Activated T-cell treated with anti-CD3 and anti-CD28 coated beads, Interleukin-2, amount 50 U/mL, for 24 hours (primary cell): ENCODE measurements at regions not wholly inside any gene's neighbourhood (a gene's known extent, or its start where the extent isn't known, plus 50 kb on each side); places are given as distances from the start of the nearest gene placed in this dataset.

Source experiments
- DNase-seq: peaks from one replicate; pipeline ENCODE4 v3.0.0-alpha.2; 2020
- H3K27ac Mint-ChIP-seq: 2 replicates; pipeline ENCODE4 v1.8.0; 2020; ENCODE audit warnings: mild to moderate bottlenecking, mixed read lengths
- H3K27me3 Mint-ChIP-seq: 2 replicates; pipeline ENCODE4 v1.8.0; 2020; ENCODE audit warnings: mixed read lengths
- H3K36me3 Mint-ChIP-seq: 2 replicates; pipeline ENCODE4 v1.8.0; 2020; ENCODE audit warnings: low read depth, mixed read lengths
- H3K4me1 Mint-ChIP-seq: 2 replicates; pipeline ENCODE4 v1.8.0; 2020; ENCODE audit warnings: low read depth, mixed read lengths
- H3K4me3 Mint-ChIP-seq: 2 replicates; pipeline ENCODE4 v1.8.0; 2020; ENCODE audit warnings: mild to moderate bottlenecking, moderate library complexity, mixed read lengths
- H3K9me3 Mint-ChIP-seq: 2 replicates; pipeline ENCODE4 v1.8.0; 2020; ENCODE audit warnings: mixed read lengths

GRCh38 chr2:118309946-118310680 is 221.8 kb downstream of the INSIG2 start:
- Mint-ChIP-seq H3K4me1 (peaks cover 10% of the 10 kb centered on the region), H3K27ac (peak overlapping the region; percentile 92), H3K27me3 (peaks cover 3% of the 10 kb centered on the region), H3K4me3 (peak overlapping the region; percentile 79), H3K36me3 (no peaks in the 10 kb centered on the region), H3K9me3 (no peaks in the 10 kb centered on the region)
- peak; percentile 77 for DNase-seq

DNA sequence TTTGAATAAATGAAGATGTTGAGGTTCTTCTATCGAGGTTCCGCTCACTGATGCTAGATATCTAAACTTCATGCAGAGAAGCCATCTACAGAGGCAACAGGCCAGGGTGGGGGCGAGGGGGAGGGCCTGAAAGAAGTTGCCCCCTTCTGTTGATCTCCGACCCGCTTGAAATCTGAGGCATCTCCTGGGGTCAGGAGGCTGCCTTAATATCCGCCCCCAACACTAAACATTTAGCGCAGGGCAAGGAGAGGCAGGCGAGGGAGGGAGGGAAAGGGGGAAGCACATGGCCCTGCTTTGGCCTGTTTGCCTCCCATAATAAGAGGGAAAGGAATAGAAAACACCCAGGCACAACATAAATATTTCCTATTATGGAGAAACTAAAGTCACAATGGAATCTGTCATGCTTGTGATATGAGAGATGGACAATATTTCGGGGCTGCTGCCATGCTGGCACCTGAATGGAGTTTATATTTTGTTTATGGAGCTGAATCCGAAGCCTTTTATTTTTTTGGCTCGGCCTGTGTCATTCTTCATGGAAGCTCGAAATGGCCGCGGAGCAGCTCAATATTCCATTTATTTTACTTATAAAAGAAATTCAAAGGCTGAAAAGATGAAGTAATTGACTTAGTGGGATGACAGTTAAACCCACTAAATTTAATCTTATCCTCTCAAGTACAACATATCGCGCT is 221.1 kb downstream of the INSIG2 start:
- Mint-ChIP-seq H3K9me3 (no peaks in the 10 kb centered on the region), H3K27me3 (peaks cover 3% of the 10 kb centered on the region), H3K36me3 (no peaks in the 10 kb centered on the region), H3K4me3 (peak overlapping the region; percentile 79), H3K4me1 (peaks cover 10% of the 10 kb centered on the region), H3K27ac (peak overlapping the region; percentile 92)
- DNase-seq, result no peak

GRCh38 chr2:118307864-118308263 is 219.6 kb downstream of the INSIG2 start:
- no peaks in the 10 kb centered on the region for H3K36me3 Mint-ChIP-seq
- no peak overlapping the region for H3K4me3 Mint-ChIP-seq
- H3K4me1 Mint-ChIP-seq, result peaks cover 10% of the 10 kb centered on the region
- peaks cover 3% of the 10 kb centered on the region for H3K27me3 Mint-ChIP-seq
- H3K9me3 Mint-ChIP-seq, result no peaks in the 10 kb centered on the region
- no peak overlapping the region for H3K27ac Mint-ChIP-seq
- DNase-seq, result no peak

DNA sequence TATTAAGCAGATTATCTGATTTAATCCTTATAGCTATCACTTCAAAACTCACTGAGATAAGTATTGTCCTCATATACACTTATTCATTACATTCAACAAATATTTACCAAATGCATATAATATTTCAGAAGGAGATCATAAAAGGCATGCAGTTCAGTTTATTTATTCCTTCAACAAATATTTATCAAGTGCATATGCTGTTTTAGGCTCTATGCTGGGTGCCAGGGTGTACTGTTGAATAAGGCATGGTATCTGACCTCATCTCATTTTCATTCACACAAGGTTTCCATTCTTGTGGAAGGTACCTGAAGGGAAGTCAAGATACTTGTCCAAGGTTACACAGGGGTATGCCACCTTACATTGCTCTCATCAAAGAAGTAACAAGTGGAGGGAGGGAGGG is 213.0 kb downstream of the INSIG2 start:
- Mint-ChIP-seq H3K9me3 (no peaks in the 10 kb centered on the region), H3K4me3 (no peak overlapping the region), H3K4me1 (no peaks in the 10 kb centered on the region), H3K27me3 (peaks cover 38% of the 10 kb centered on the region), H3K27ac (no peak overlapping the region), H3K36me3 (no peaks in the 10 kb centered on the region)
- no peak for DNase-seq

- peaks cover 42% of the 10 kb centered on the region for H3K27me3 Mint-ChIP-seq
- no peaks in the 10 kb centered on the region for H3K9me3 Mint-ChIP-seq
- H3K36me3 Mint-ChIP-seq, result no peaks in the 10 kb centered on the region
- no peak for DNase-seq
- H3K4me1 Mint-ChIP-seq, result no peaks in the 10 kb centered on the region
- no peak overlapping the region for H3K4me3 Mint-ChIP-seq
- H3K27ac Mint-ChIP-seq, result no peak overlapping the region
Measured at GRCh38 chr2:118300832-118301231, 212.6 kb downstream of the INSIG2 start.

GRCh38 chr2:118296663-118297062 is 208.4 kb downstream of the INSIG2 start:
- Mint-ChIP-seq H3K4me3 (no peak overlapping the region), H3K27ac (no peak overlapping the region), H3K4me1 (no peaks in the 10 kb centered on the region), H3K27me3 (peaks cover 55% of the 10 kb centered on the region), H3K36me3 (no peaks in the 10 kb centered on the region), H3K9me3 (no peaks in the 10 kb centered on the region)
- no peak for DNase-seq

DNA sequence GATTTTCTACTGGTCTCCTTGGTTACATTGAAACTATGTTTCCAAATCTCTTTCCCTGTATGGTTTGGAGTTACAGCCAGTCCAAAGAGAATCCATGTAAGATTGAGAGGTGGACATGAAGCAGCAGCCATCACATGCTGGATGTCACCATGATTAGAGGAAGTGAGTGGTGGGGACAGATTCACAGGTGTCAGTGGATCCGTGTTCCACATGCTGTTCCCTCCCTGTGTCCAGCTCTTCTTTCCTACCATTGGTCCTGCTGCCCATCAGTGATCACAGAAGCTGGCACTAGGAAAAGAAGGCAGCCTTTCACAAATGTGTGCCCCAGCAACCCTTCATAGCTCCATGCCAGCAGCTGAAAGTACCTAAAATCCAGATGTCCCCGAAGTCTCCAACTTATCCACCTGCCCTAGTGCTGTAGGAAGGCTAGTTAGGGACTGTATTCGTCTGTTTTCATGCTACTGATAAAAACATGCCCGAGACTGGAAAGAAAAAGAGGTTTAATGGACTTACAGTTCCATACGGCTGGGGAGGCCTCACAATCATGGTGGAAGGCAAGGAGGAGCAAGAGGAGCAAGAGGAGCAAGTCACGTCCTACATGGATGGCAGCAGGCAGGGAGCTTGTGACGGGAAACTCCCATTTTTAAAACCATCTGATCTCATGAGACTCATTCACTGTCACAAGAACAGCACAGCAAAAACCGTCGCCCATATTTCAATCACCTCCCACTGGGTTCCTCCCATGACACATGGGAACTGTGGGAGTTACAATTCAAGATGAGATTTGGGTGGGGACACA is 207.5 kb downstream of the INSIG2 start:
- no peaks in the 10 kb centered on the region for H3K9me3 Mint-ChIP-seq
- H3K4me3 Mint-ChIP-seq, result no peak overlapping the region
- H3K36me3 Mint-ChIP-seq, result no peaks in the 10 kb centered on the region
- H3K27ac Mint-ChIP-seq, result no peak overlapping the region
- H3K4me1 Mint-ChIP-seq, result no peaks in the 10 kb centered on the region
- no peak for DNase-seq
- peaks cover 51% of the 10 kb centered on the region for H3K27me3 Mint-ChIP-seq

DNA sequence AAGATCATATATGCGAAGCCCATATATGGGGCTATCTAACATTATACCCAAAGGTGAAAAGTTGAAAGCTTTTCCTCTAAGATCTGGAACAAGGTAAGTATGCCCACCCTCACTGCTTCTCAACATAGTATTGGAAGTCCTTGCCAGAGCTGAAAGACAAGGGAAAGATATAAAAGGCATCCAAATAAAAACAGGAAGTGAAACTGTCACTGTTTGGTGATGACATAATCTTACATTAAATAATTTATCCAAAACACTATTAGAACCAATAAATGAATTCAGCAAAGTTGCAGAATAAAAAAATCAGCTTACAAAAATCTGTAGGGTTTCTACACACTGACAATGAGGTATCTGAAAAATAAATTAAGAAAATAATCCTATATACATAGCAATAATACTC is 205.8 kb downstream of the INSIG2 start:
- no peak overlapping the region for H3K27ac Mint-ChIP-seq
- peaks cover 43% of the 10 kb centered on the region for H3K27me3 Mint-ChIP-seq
- DNase-seq, result no peak

DNA sequence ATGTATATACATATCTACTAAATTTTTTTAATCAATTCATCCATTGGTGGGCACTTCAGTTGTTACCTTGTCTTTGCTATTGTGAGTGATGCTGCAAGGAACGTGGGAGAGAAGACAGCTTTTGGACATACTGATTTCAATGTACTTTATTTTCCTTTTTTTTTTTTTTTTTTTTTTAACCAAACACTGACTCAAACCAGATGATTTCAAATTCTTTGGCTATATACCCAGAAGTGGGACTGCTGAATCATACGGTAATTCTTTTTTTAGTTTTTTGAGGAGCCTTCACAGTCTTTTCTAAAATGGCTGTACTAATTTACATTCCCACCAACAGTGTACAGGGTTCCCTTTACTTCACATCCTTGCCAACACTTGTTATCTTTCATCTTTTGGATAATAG is 204.7 kb downstream of the INSIG2 start:
- Mint-ChIP-seq H3K36me3 (no peaks in the 10 kb centered on the region), H3K27me3 (peaks cover 36% of the 10 kb centered on the region), H3K27ac (no peak overlapping the region), H3K4me1 (no peaks in the 10 kb centered on the region), H3K9me3 (no peaks in the 10 kb centered on the region), H3K4me3 (no peak overlapping the region)
- no peak for DNase-seq

More for the DNA sequence above, 205.8 kb downstream of the INSIG2 start:
- Mint-ChIP-seq H3K4me1 (no peaks in the 10 kb centered on the region), H3K36me3 (no peaks in the 10 kb centered on the region), H3K9me3 (no peaks in the 10 kb centered on the region), H3K4me3 (no peak overlapping the region)

DNA sequence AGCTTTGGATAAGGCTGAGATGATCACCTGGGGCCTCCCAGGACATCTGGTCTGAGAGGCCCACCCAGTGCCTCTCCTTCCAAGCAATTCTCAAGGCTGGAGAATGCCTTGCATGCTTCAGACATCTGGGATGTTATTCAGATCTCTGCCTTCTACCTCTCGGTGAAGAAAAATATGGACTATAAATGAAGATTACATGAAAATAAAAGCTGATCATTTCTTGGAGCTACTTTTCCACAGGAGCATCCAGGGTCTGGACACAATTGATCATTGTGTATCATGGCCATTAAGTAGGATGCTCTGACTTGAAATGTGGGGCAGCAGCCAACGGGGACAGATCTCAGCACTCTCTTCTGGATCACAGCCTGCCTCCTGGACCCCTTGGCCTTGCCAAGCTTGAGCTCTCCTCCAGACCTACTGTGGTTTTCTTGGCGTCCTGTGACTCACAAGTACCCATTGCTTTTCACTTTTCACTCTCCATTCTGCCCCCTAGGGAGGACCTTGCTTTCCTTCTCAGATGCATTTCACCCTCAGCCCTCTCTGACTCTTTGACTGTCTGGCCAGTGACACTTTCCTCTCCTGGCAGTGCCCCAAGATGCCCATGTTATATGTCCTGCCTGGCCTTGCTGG is 203.1 kb downstream of the INSIG2 start:
- no peaks in the 10 kb centered on the region for H3K9me3 Mint-ChIP-seq
- peaks cover 33% of the 10 kb centered on the region for H3K27me3 Mint-ChIP-seq
- no peak for DNase-seq
- no peaks in the 10 kb centered on the region for H3K36me3 Mint-ChIP-seq
- H3K4me3 Mint-ChIP-seq, result no peak overlapping the region
- H3K4me1 Mint-ChIP-seq, result no peaks in the 10 kb centered on the region
- no peak overlapping the region for H3K27ac Mint-ChIP-seq

GRCh38 chr2:118290411-118291250 is 202.4 kb downstream of the INSIG2 start:
- H3K36me3 Mint-ChIP-seq, result no peaks in the 10 kb centered on the region
- no peak overlapping the region for H3K4me3 Mint-ChIP-seq
- no peak for DNase-seq
- H3K27me3 Mint-ChIP-seq, result peaks cover 26% of the 10 kb centered on the region
- no peaks in the 10 kb centered on the region for H3K4me1 Mint-ChIP-seq
- no peak overlapping the region for H3K27ac Mint-ChIP-seq
- H3K9me3 Mint-ChIP-seq, result no peaks in the 10 kb centered on the region

DNA sequence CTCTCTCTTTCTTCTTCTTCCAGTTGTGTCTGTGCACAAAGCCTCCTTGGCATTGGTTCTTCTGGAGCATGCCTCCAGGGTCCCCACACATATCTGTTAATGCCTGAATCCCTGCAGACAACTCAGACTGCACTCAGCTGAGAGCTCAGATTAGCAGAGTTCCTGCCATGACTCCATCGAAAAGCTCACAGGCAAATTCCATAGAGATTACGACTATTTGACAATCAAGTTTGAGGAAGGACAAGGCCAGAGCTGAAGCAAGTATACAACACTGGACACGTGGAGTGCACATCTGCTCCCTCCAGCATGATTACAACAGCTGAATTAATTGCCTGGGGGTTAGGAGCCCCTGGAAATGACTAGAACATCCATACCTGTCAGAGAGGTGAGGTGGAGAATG is 190.7 kb downstream of the INSIG2 start:
- DNase-seq, result no peak
- Mint-ChIP-seq H3K9me3 (no peaks in the 10 kb centered on the region), H3K36me3 (no peaks in the 10 kb centered on the region), H3K27ac (no peak overlapping the region), H3K4me1 (no peaks in the 10 kb centered on the region), H3K27me3 (peaks cover 21% of the 10 kb centered on the region), H3K4me3 (no peak overlapping the region)

GRCh38 chr2:118278046-118278445 is 189.8 kb downstream of the INSIG2 start:
- peaks cover 18% of the 10 kb centered on the region for H3K27me3 Mint-ChIP-seq
- no peak for DNase-seq
- H3K36me3 Mint-ChIP-seq, result no peaks in the 10 kb centered on the region
- H3K4me3 Mint-ChIP-seq, result no peak overlapping the region
- H3K27ac Mint-ChIP-seq, result no peak overlapping the region
- no peaks in the 10 kb centered on the region for H3K4me1 Mint-ChIP-seq
- H3K9me3 Mint-ChIP-seq, result no peaks in the 10 kb centered on the region
